GM19397 (cell line): ENCODE measurements at regions not wholly inside any gene's neighbourhood (a gene's known extent, or its start where the extent isn't known, plus 50 kb on each side); places are given as distances from the start of the nearest gene placed in this dataset.

Experiments
- ATAC-seq: cut with Tn5 transposase; IDR thresholded peaks from one replicate; pipeline ENCODE4 v1.9.1; 2021; ENCODE audit warnings: mild to moderate bottlenecking, moderate library complexity; ENCODE audit not compliant: unreplicated experiment

GRCh38 chr1:182129398-182129797 lies 67.9 kb upstream of the ZNF648 start:
- no peak for ATAC-seq

DNA sequence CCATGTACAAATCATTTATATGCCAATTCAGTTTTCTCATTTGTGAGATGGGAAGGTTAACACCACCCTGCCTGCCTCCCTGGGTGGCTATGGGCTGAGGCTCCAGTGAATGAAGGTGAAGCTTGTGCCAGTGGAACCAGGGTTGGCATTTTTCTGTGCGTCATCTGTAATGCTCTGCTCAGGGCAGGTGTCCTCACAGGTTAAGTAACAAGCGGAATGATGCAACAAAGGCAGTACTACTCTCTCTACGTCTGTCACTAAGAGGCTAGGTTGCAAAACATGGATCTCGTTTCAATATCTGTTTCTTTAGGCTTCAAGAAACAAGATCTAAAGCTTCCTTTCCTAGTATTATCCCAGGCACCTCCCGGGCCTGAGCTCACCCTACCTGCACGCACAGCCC lies 67.0 kb upstream of the ZNF648 start:
- ATAC-seq: no peak

DNA sequence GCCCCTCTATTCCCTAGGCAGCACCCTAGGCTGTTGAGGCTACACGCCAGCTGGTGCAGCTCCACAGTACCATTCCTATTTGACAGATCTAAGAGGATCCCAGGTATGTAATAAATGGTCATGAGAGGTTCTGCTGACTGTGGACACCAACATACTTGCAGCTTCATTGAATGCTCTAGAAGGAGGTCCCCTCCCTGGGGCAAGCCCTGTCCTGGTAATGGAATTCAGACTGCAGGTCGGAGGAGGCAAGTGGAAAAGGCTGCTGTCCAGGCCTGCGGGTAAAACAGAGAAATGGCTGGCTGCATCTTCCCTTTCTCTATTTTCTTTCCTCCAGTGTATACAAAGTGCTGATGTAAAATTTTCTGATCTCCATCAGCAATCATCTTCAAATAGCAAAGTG lies 66.1 kb upstream of the ZNF648 start:
- ATAC-seq: no peak

DNA sequence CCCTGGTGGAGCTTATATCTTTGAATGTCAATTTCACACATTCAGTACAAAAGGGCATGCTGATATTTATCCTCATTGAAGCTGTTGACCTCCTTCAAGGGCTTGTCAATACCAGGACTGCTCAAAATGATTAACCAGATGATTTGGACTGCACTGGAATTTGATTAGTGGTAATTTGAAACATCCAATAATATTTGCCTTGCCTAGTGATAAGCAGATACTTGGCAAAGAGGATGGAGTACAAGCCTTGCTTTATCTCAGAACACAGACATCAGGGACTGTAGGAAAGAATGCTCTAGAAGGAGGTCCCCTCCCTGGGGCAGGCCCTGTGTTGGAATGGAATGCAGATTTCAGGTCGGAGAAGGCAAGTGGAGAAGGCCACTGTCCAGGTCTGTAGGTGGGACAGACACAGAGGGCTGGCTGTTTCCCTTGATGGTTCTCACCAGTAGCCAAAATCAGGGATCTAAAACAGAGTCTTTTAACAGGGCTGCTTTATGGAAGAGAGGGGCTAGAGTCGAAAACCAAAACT lies 64.8 kb upstream of the ZNF648 start:
- no peak for ATAC-seq

GRCh38 chr1:182122913-182123260 lies 61.4 kb upstream of the ZNF648 start:
- ATAC-seq: no peak

GRCh38 chr1:182122256-182122912 lies 60.9 kb upstream of the ZNF648 start:
- ATAC-seq: no peak

GRCh38 chr1:182121787-182122186 lies 60.3 kb upstream of the ZNF648 start:
- no peak for ATAC-seq

DNA sequence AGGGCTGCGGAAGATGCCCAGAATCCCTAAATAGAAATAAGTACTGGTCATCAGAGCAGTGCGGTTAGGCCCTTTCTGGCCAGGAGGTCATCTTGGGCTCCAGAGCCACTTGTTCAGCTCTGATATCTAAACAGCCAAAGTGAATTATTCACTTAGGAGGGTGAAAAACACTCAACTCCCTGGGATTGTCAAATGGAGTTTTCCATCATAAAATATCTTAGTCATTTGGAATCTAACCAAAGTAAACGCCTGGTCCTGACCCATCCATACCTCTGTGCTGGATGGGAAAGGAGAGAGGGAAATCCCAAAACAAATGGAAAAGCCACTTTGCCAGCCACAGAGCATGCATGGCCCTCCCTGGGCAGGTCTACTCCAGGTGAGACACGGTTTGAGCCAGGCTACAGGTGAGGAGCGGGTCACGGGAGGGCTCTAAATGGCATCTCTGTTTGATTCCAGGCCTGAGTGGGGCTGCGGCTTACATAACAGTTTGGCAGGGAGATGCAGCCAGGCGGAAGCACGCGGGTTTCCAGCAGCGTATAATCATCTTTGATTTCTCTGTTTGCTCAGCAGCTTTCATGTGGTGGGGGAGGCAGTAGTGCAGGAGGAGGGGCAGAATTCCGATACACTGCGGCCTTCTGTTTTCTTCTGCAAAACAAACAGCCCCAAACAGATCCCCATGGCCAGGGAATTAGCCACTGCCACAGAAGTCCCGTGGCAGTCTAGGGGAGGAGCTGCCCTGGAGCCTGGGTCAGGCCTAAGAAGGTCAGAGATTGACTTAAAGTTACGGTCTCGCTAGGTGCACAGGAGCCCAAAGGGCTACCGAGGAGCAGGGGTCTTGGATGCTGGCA lies 59.1 kb upstream of the ZNF648 start:
- ATAC-seq: no peak

GRCh38 chr1:182119631-182120030 lies 58.1 kb upstream of the ZNF648 start:
- ATAC-seq: no peak

DNA sequence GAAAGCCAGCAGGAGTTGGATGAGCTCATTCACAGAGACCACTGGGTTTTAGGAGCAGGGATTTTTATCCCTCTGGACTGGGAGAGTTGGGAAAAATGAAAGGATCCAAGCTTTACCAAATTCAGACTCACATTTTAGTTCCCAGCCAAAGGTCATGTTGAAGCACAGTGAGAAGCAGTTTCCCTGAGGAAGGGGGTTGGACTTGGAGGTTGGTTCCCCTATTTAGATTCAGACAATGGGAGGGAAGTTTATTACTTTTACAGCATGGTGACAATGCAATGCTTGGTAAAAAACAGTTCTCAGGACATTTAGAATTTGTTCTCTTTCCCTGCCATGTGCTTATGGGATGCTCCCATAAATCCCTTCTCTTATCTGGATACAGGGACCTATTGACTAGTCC lies 57.3 kb upstream of the ZNF648 start:
- no peak for ATAC-seq

DNA sequence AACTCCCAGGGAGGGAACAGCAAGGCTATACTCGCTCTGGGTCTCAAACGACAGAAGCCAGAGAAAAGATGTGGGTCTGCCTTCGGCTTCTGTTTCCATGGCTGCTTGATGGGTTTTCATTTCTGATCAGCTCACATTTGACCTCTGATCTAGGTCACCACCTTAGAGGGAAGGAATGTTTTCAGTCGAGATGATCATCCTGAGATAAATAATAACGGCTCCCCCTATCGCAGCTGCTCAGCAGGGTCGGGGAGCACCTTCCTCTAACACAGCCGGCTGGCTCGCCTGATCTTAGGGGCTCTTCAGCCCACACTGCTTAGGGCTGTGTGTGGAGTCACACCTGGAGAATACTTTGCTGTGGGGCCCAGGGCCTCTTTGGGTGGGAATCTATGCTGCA lies 53.1 kb upstream of the ZNF648 start:
- no peak for ATAC-seq

DNA sequence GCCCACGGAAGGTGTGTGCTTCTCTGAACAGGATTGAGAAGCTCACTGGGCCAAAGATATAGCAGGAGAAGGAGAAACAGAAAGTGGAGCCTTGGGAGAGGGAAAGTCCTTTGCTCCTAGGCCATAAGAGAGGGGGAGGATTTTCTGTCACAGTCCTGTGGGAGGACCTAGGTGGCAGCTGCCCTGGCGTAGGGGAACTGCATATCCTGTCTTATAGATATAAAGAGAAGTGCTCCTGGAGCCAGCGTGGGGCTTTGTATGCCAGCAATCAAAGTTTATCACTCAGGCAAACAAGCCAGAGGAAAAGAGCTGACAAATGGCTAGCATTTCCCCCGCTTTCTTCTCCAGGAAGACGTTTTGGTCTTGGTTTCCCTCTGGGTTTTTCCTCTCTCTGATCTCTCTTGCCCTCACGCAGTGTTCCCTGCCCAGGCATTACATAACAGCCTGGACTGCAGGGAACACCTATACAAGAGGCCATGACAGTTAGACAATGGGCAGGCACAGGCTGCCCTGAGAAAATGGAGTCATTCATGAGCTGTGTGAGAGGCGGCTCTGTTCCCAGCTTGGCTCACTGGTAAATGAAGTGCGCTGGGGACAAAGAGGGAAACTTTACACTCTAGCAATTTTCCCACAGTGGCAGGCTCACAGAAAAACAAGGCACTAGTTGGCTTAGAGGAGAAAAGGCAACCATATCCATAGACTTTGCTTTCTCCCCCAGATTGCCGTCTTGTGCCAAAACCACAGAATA lies 52.5 kb upstream of the ZNF648 start:
- ATAC-seq: no peak

GRCh38 chr1:182111496-182111895 lies 50.0 kb upstream of the ZNF648 start:
- ATAC-seq: no peak
